Stomach (tissue), 8 donors: ENCODE measurements at regions not wholly inside any gene's neighbourhood (a gene's known extent, or its start where the extent isn't known, plus 50 kb on each side); places are given as distances from the start of the nearest gene placed in this dataset.
A peak's percentile ranks its signal among the peaks of the same experiment; 100 is the strongest.

Experiments used
- DNase-seq, 2 donors: peaks; one replicate each; pipeline versions ENCODE4 v3.0.0 to v3.0.0-alpha.2; 2013 to 2019
- H3K27ac ChIP-seq, 5 donors: fragments of 200-600 bp in 4 of 5; sonication (generic) in 4 of 5; one replicate each; pipeline ENCODE4 v1.5.1; 2013 to 2019; ENCODE audit warnings: mild to moderate bottlenecking in 1 of 5, moderate library complexity in 1 of 5
- H3K27me3 ChIP-seq, 3 donors: fragments of 200-600 bp; sonication (generic); one replicate each; pipeline ENCODE4 v1.5.1; 2017 to 2019; ENCODE audit warnings: mixed run types in 1 of 3
- H3K36me3 ChIP-seq, 4 donors: fragments of 200-600 bp; sonication (generic); 1 replicate in 3 of 4; 2 replicates in 1 of 4; pipeline ENCODE4 v1.5.1; 2016 to 2019
- H3K4me1 ChIP-seq, 4 donors: fragments of 200-600 bp; sonication (generic); one replicate each; pipeline ENCODE4 v1.5.1; 2016 to 2019
- H3K4me3 ChIP-seq, 4 donors: fragments of 200-600 bp; sonication (generic) in 3 of 4; one replicate each; pipeline ENCODE4 v1.5.1; 2016 to 2019; ENCODE audit warnings: mild to moderate bottlenecking in 1 of 4
- H3K9me3 ChIP-seq, 4 donors: fragments of 200-600 bp; sonication (generic); one replicate each; pipeline ENCODE4 v1.5.1; 2016 to 2019
- CTCF ChIP-seq, 7 experiments: fragments of 450-650 bp in 4 of 7; fragments of 200-600 bp in 3 of 7; sonication (generic) in 3 of 7; IDR thresholded peaks; one replicate each; pipeline ENCODE4 v1.5.1; 2016 to 2019; ENCODE audit warnings: antibody characterized with exemption in 7 of 7, control low read depth in 2 of 7, mild to moderate bottlenecking in 1 of 7
- EP300 ChIP-seq: sonication (generic); formaldehyde crosslinking; IDR thresholded peaks from one replicate; pipeline ENCODE4 v1.6.1; 2017; ENCODE audit warnings: antibody characterized with exemption
- POLR2A ChIP-seq, 4 donors: fragments of 450-650 bp; IDR thresholded peaks; one replicate each; pipeline ENCODE4 v1.6.1; 2016; ENCODE audit warnings: antibody characterized with exemption in 4 of 4, control low read depth in 2 of 4, mild to moderate bottlenecking in 1 of 4, moderate library complexity in 1 of 4
- POLR2AphosphoS5 ChIP-seq, 3 donors: sonication (generic); formaldehyde crosslinking; IDR thresholded peaks; one replicate each; pipeline ENCODE4 v1.6.1; 2016; ENCODE audit warnings: antibody characterized with exemption in 3 of 3
- WGBS, 5 donors: extraction: QIAGEN DNeasy Blood & Tissue Kit in 3 of 5; methylation state at CpG; one replicate each; pipeline versions ENCODE4 v1.1.5 to v1.1.7; 2013 to 2018; 5-methylcytosine and 5-hydroxymethylcytosine counted together
- intact Hi-C: fragments of 100-400 bp; cut with DNase I; formaldehyde crosslinking; loops from one replicate; pipeline ENCODE4 v1.15.1; 2023; ENCODE audit warnings: low total_unique reads
- donor health status: healthy with polysubstance abuse.
- donor health status: Bipolar disorder and iron deficiency.
- donor health status: healthy.

- Histone ChIP-seq H3K36me3 (no peaks in the 10 kb centered on the region), H3K9me3 (no peaks in the 10 kb centered on the region), H3K27me3 (no peaks in the 10 kb centered on the region), H3K4me3 (no peak overlapping the region), H3K27ac (no peak overlapping the region), H3K4me1 (no peaks in the 10 kb centered on the region)
- intact Hi-C loops, result no loop called here
- WGBS, 5 donors, result 36 to 82% (median 72%) methylated on average over 3 of the region's 3 CpGs
- peak; percentile 34 to 71 (median 44) for TF ChIP-seq POLR2AphosphoS5 (IDR thresholded peaks at IDR 0.05)
- no peak for TF ChIP-seq POLR2A (IDR thresholded peaks at IDR 0.05)
- no peak for TF ChIP-seq EP300
- no peak for DNase-seq
Observed at GRCh38 chr18:10304853-10305252, 149.6 kb upstream of the APCDD1 start.

- no peak overlapping the region for H3K4me3 ChIP-seq
- no peaks in the 10 kb centered on the region for H3K36me3 ChIP-seq
- intact Hi-C loops, result no loop called here
- no peak overlapping the region for H3K27ac ChIP-seq
- H3K9me3 ChIP-seq, result no peaks in the 10 kb centered on the region
- no peak for DNase-seq
- 82 to 98% (median 92%) methylated on average over 2 of the region's 2 CpGs for WGBS, 5 donors
- H3K4me1 ChIP-seq, result no peaks in the 10 kb centered on the region
- TF ChIP-seq POLR2A (IDR thresholded peaks at IDR 0.05) (no peak), EP300 (no peak)
- H3K27me3 ChIP-seq, result no peaks in the 10 kb centered on the region
Observed at GRCh38 chr18:10306779-10307178, 147.7 kb upstream of the APCDD1 start.

GRCh38 chr18:10308154-10308553, 146.3 kb upstream of the APCDD1 start:
- no peak overlapping the region for H3K27ac ChIP-seq
- DNase-seq, result no peak
- 74 to 85% (median 82%) methylated on average over 2 of the region's 2 CpGs for WGBS, 5 donors
- no peak for TF ChIP-seq POLR2AphosphoS5 (IDR thresholded peaks at IDR 0.05)
- TF ChIP-seq POLR2A (IDR thresholded peaks at IDR 0.05), result no peak
- no peaks in the 10 kb centered on the region for H3K9me3 ChIP-seq
- no peaks in the 10 kb centered on the region for H3K27me3 ChIP-seq
- H3K4me1 ChIP-seq, result no peaks in the 10 kb centered on the region
- intact Hi-C loops, result no loop called here
- H3K4me3 ChIP-seq, result no peak overlapping the region
- no peaks in the 10 kb centered on the region for H3K36me3 ChIP-seq

- WGBS, 5 donors, result 92 to 98% (median 94%) methylated on average over 4 of the region's 4 CpGs
- intact Hi-C loops, result no loop called here
- no peak overlapping the region for H3K4me3 ChIP-seq
- TF ChIP-seq POLR2A (IDR thresholded peaks at IDR 0.05), result no peak
- TF ChIP-seq CTCF (IDR thresholded peaks at IDR 0.05), result no peak
- TF ChIP-seq EP300, result no peak
- TF ChIP-seq POLR2AphosphoS5 (IDR thresholded peaks at IDR 0.05), result no peak
- H3K27me3 ChIP-seq, result no peaks in the 10 kb centered on the region
- H3K27ac ChIP-seq, result no peak overlapping the region
- peaks cover 0 to 6% (median 0%) of the 10 kb centered on the region in 4 donors for H3K4me1 ChIP-seq
- DNase-seq, result no peak
- H3K36me3 ChIP-seq, result no peaks in the 10 kb centered on the region
- no peaks in the 10 kb centered on the region for H3K9me3 ChIP-seq
Observed at GRCh38 chr18:10310626-10311025, 143.8 kb upstream of the APCDD1 start.

GRCh38 chr18:10312326-10313015, 142.0 kb upstream of the APCDD1 start:
- no peak for DNase-seq
- WGBS, 5 donors, result 74 to 86% (median 82%) methylated on average over 5 of the region's 5 CpGs
- TF ChIP-seq CTCF (IDR thresholded peaks at IDR 0.05), result no peak
- no peak for TF ChIP-seq POLR2A (IDR thresholded peaks at IDR 0.05)
- no peak for TF ChIP-seq POLR2AphosphoS5 (IDR thresholded peaks at IDR 0.05)
- no peak for TF ChIP-seq EP300
- intact Hi-C loops, result no loop called here
- no peaks in the 10 kb centered on the region for H3K36me3 ChIP-seq
- H3K4me1 ChIP-seq, result peaks cover 0 to 6% (median 0%) of the 10 kb centered on the region in 4 donors
- H3K27ac ChIP-seq, result no peak overlapping the region
- H3K27me3 ChIP-seq, result no peaks in the 10 kb centered on the region
- no peak overlapping the region for H3K4me3 ChIP-seq
- H3K9me3 ChIP-seq, result no peaks in the 10 kb centered on the region

- intact Hi-C loops, result no loop called here
- TF ChIP-seq POLR2A (IDR thresholded peaks at IDR 0.05) (no peak), POLR2AphosphoS5 (IDR thresholded peaks at IDR 0.05) (no peak), CTCF (IDR thresholded peaks at IDR 0.05) (no peak), EP300 (no peak)
- Histone ChIP-seq H3K9me3 (no peaks in the 10 kb centered on the region), H3K4me1 (peaks cover 0 to 6% (median 0%) of the 10 kb centered on the region in 4 donors), H3K27ac (no peak overlapping the region), H3K36me3 (no peaks in the 10 kb centered on the region), H3K4me3 (no peak overlapping the region), H3K27me3 (no peaks in the 10 kb centered on the region)
- 73 to 88% (median 81%) methylated on average over 3 of the region's 3 CpGs for WGBS, 5 donors
- no peak for DNase-seq
Observed at GRCh38 chr18:10313016-10313342, 141.5 kb upstream of the APCDD1 start.
